ENCODE measurements at regions not wholly inside any gene's neighbourhood (a gene's known extent, or its start where the extent isn't known, plus 50 kb on each side); places are given as distances from the start of the nearest gene placed in this dataset.

DNA sequence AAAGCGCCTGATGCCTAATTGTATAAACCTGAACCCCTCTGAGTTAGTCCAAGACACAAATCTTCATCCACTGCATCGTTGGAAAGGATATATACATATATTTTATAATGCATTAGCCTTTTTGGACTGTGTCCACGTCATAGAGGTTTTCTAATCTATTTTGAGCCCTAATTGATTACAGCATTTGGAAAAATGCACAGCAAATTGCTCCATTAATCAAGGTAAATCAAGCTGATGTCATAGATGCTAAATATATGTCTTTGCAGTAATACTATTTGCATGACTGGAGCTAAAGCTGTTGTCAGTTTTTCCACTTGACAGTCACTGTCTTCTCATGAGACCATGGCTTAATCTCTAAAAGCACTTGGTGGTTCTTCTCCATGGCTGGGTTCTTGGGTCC is 483.5 kb upstream of the TNC start:
- TF ChIP-seq, protein P1, sequence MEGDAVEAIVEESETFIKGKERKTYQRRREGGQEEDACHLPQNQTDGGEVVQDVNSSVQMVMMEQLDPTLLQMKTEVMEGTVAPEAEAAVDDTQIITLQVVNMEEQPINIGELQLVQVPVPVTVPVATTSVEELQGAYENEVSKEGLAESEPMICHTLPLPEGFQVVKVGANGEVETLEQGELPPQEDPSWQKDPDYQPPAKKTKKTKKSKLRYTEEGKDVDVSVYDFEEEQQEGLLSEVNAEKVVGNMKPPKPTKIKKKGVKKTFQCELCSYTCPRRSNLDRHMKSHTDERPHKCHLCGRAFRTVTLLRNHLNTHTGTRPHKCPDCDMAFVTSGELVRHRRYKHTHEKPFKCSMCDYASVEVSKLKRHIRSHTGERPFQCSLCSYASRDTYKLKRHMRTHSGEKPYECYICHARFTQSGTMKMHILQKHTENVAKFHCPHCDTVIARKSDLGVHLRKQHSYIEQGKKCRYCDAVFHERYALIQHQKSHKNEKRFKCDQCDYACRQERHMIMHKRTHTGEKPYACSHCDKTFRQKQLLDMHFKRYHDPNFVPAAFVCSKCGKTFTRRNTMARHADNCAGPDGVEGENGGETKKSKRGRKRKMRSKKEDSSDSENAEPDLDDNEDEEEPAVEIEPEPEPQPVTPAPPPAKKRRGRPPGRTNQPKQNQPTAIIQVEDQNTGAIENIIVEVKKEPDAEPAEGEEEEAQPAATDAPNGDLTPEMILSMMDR (IDR thresholded peaks at IDR 0.05) = no peak
- TF ChIP-seq POLR2AphosphoS5 (IDR thresholded peaks at IDR 0.05; ENCODE audit: low read depth, low read length) = no peak
- no peak for TF ChIP-seq REST (IDR thresholded peaks at IDR 0.05; ENCODE audit: insufficient read depth in 1 of 2, low read depth in 2 of 2, low read length in 1 of 2)
- TF ChIP-seq SIN3A (IDR thresholded peaks at IDR 0.05; ENCODE audit: borderline replicate concordance, insufficient read depth, low read depth, low read length) = no peak
